ENCODE measurements at regions not wholly inside any gene's neighbourhood (a gene's known extent, or its start where the extent isn't known, plus 50 kb on each side); places are given as distances from the start of the nearest gene placed in this dataset.

GRCh38 chr5:143658956-143659355 lies 153.0 kb upstream of the HMHB1 start:
- no peak overlapping the region for H3K4me2 ChIP-seq (ENCODE audit: insufficient read depth in 1 of 2, low read depth in 2 of 2, low read length in 2 of 2)
- no peaks in the 10 kb centered on the region for H3K23me2 ChIP-seq (ENCODE audit: low read depth, low read length)
- H2BK120ac ChIP-seq (replicated peaks; ENCODE audit: low read depth, low read length) = no peak overlapping the region
- no peak overlapping the region for H4K91ac ChIP-seq (replicated peaks; ENCODE audit: insufficient read length, low read length)
- no peak overlapping the region for H3K14ac ChIP-seq (ENCODE audit: insufficient read length)
- no peaks in the 10 kb centered on the region for H3K27me3 ChIP-seq (replicated peaks in 1 of 4; ENCODE audit: control insufficient read depth in 3 of 4, extremely low read depth in 1 of 4, insufficient read depth in 3 of 4, low read length in 3 of 4)
- H3K9ac ChIP-seq (replicated peaks in 1 of 4; ENCODE audit: extremely low read depth in 1 of 4, low read depth in 3 of 4, low read length in 3 of 4) = no peak overlapping the region
- no peak overlapping the region for H4K8ac ChIP-seq (ENCODE audit: extremely low read depth, insufficient read depth, low read length)
- H3K4ac ChIP-seq (replicated peaks; ENCODE audit: insufficient read length, low read depth, low read length) = no peak overlapping the region
- FAIRE-seq = no peak
- no peak overlapping the region for H2BK20ac ChIP-seq (ENCODE audit: low read length)
- POLR2A ChIA-PET (ENCODE audit: partially characterized antibody) = no interaction called here
- TF ChIP-seq POLR2AphosphoS5 (IDR thresholded peaks at IDR 0.05; ENCODE audit: low read depth, low read length) (no peak), RAD21 (IDR thresholded peaks at IDR 0.05 in 1 of 2, conservative IDR thresholded peaks at IDR 0.05 in 1 of 2; ENCODE audit: low read depth in 2 of 2, low read length in 2 of 2) (no peak), KDM4A (IDR thresholded peaks at IDR 0.05; ENCODE audit: low read depth, low read length, severe bottlenecking) (no peak), RFX5 (IDR thresholded peaks at IDR 0.05; ENCODE audit: borderline replicate concordance, low read depth, low read length) (no peak), CBX5 (IDR thresholded peaks at IDR 0.05; ENCODE audit: low read depth, low read length) (no peak)
- H3K23ac ChIP-seq (ENCODE audit: insufficient read length) = no peak overlapping the region
- DNase-seq (ENCODE audit: low read depth in 1 of 2, low spot score in 2 of 2) = no peak
- no peaks in the 10 kb centered on the region for H3K36me3 ChIP-seq (ENCODE audit: control insufficient read depth in 2 of 4, insufficient read depth in 4 of 4, low read length in 3 of 4)
- H3K4me3 ChIP-seq (ENCODE audit: extremely low read depth in 1 of 4, insufficient read depth in 2 of 4, low read depth in 3 of 4, low read length in 4 of 4) = no peak overlapping the region
- H2BK12ac ChIP-seq (ENCODE audit: low read depth, low read length) = no peak overlapping the region
- CTCF ChIA-PET (ENCODE audit: partially characterized antibody) = no interaction called here
- H4K5ac ChIP-seq (ENCODE audit: insufficient read length, low read depth, low read length) = no peak overlapping the region
- no peaks in the 10 kb centered on the region for H4K20me1 ChIP-seq (replicated peaks in 1 of 2; ENCODE audit: control insufficient read depth in 1 of 2, insufficient read depth in 2 of 2, low read length in 2 of 2)
- H3K79me2 ChIP-seq (ENCODE audit: control insufficient read depth in 1 of 2, insufficient read depth in 2 of 2, low read length in 2 of 2) = no peaks in the 10 kb centered on the region
- no peak overlapping the region for H2AFZ ChIP-seq (ENCODE audit: low read length)
- H2BK15ac ChIP-seq (ENCODE audit: low read length) = no peak overlapping the region
- no peaks in the 10 kb centered on the region for H3K9me3 ChIP-seq (ENCODE audit: insufficient read depth in 2 of 2, low read depth in 1 of 2, low read length in 1 of 2)
- no peaks in the 10 kb centered on the region for H3K4me1 ChIP-seq (replicated peaks in 1 of 4; ENCODE audit: control insufficient read depth in 3 of 4, insufficient read depth in 4 of 4, low read length in 3 of 4)
- H2BK5ac ChIP-seq (ENCODE audit: low read depth, low read length) = no peak overlapping the region
- 93% methylated on average over 3 of the region's 3 CpGs; no CpG with 5 or more reads in 1 of the 2 experiments for WGBS, 2 experiments (ENCODE audit: extremely low coverage in 1 of 2, insufficient coverage in 1 of 2, insufficient read length in 1 of 2, insufficient replicate concordance in 2 of 2, low coverage in 1 of 2, low lambda C conversion rate in 2 of 2, missing lambda C conversion rate in 1 of 2)
- H3K18ac ChIP-seq (ENCODE audit: extremely low read depth, low read length) = no peak overlapping the region
- H2AK5ac ChIP-seq (ENCODE audit: low read depth, low read length) = no peak overlapping the region
- no peaks in the 10 kb centered on the region for H3K79me1 ChIP-seq (ENCODE audit: low read depth, low read length)
- H3K27ac ChIP-seq (ENCODE audit: low read depth, low read length) = no peak overlapping the region
- no peak overlapping the region for H3K56ac ChIP-seq (replicated peaks; ENCODE audit: insufficient read length, low read depth, low read length)
